ENCODE measurements at regions not wholly inside any gene's neighbourhood (a gene's known extent, or its start where the extent isn't known, plus 50 kb on each side); places are given as distances from the start of the nearest gene placed in this dataset.

DNA sequence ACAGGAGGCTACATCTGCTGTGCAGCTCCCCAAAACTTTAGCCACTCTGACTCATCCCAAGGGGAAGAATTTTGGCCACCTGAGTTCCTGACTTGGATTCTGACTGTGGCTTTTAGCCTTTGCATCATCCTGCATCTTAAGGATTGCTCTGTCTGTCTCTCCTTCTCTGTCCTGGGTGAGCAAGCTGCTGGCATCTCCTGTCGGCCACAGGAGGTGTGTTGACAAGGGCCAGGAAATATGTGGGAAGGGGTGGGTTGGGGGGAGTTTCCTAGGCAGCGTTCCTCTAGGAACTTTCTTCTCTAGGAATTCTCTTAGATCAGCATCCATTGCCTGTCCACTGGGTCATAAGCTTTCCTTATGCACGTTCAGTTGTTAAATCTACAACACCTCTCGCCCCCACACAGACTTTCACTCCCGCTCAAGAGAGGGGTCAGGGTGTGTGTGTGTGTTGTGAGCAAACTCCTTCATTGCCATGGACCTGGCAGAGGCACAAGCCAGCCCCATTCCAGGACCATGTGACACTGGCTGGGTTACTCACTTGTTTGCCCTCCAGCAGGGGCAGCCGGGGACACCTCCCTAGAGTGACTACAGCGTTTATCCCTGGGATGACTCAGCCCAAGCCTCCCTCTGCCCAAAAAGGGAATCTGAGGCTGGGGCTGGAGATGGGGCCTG, 145.0 kb upstream of the DUSP10 start (continued):
- TF ChIP-seq, protein P1, sequence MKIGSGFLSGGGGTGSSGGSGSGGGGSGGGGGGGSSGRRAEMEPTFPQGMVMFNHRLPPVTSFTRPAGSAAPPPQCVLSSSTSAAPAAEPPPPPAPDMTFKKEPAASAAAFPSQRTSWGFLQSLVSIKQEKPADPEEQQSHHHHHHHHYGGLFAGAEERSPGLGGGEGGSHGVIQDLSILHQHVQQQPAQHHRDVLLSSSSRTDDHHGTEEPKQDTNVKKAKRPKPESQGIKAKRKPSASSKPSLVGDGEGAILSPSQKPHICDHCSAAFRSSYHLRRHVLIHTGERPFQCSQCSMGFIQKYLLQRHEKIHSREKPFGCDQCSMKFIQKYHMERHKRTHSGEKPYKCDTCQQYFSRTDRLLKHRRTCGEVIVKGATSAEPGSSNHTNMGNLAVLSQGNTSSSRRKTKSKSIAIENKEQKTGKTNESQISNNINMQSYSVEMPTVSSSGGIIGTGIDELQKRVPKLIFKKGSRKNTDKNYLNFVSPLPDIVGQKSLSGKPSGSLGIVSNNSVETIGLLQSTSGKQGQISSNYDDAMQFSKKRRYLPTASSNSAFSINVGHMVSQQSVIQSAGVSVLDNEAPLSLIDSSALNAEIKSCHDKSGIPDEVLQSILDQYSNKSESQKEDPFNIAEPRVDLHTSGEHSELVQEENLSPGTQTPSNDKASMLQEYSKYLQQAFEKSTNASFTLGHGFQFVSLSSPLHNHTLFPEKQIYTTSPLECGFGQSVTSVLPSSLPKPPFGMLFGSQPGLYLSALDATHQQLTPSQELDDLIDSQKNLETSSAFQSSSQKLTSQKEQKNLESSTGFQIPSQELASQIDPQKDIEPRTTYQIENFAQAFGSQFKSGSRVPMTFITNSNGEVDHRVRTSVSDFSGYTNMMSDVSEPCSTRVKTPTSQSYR (CRISPR knock-in tag; IDR thresholded peaks at IDR 0.05), result no peak
- TF ChIP-seq SMAD3 (CRISPR knock-in tag; IDR thresholded peaks at IDR 0.05; ENCODE audit: borderline replicate concordance) (no peak), CREM (CRISPR knock-in tag; IDR thresholded peaks at IDR 0.05) (no peak), ZSCAN18 (CRISPR knock-in tag; IDR thresholded peaks at IDR 0.05) (no peak), MYBL2 (CRISPR knock-in tag; IDR thresholded peaks at IDR 0.05) (no peak)

- H3K9me3 Mint-ChIP-seq, result peaks cover 4% of the 10 kb centered on the region; the same call in 1 of the 2 replicates
- ATAC-seq, result no peak
- no peaks in the 10 kb centered on the region for H3K36me3 Mint-ChIP-seq
- H3K27ac Mint-ChIP-seq, result no peak overlapping the region
- no peak overlapping the region for H3K4me3 Mint-ChIP-seq
- H3K4me1 Mint-ChIP-seq, result peaks cover 10% of the 10 kb centered on the region
- POLR2A ChIA-PET, result no interaction called here
- no peaks in the 10 kb centered on the region for H3K27me3 Mint-ChIP-seq (ENCODE audit: low read depth)
- DNase-seq (ENCODE audit: low spot score), result no peak
- CTCF ChIA-PET, result interaction anchor here (1.1 kb wide), 1 partner anchor 11 kb away, joined by 3 read pairs; no protein-coding TSS in a partner anchor
- TF ChIP-seq NR1H2 (CRISPR knock-in tag; IDR thresholded peaks at IDR 0.05) (no peak), MYBL2 (CRISPR knock-in tag; IDR thresholded peaks at IDR 0.05) (no peak), FOXP1 (CRISPR knock-in tag; IDR thresholded peaks at IDR 0.05; ENCODE audit: borderline replicate concordance) (no peak), PREB (CRISPR knock-in tag; IDR thresholded peaks at IDR 0.05; ENCODE audit: borderline replicate concordance) (no peak), TP53 (CRISPR knock-in tag; IDR thresholded peaks at IDR 0.05) (no peak), NFATC4 (CRISPR knock-in tag; IDR thresholded peaks at IDR 0.05) (no peak), ZNF219 (CRISPR knock-in tag; IDR thresholded peaks at IDR 0.05; ENCODE audit: borderline replicate concordance) (no peak), ZMAT4 (CRISPR knock-in tag; IDR thresholded peaks at IDR 0.05) (no peak), ZNF317 (CRISPR knock-in tag; IDR thresholded peaks at IDR 0.05; ENCODE audit: borderline replicate concordance, low read depth) (no peak), AFF4 (CRISPR knock-in tag; IDR thresholded peaks at IDR 0.05; ENCODE audit: borderline replicate concordance) (no peak), E2F4 (CRISPR knock-in tag; IDR thresholded peaks at IDR 0.05; ENCODE audit: borderline replicate concordance, low read depth) (no peak), ZNF671 (CRISPR knock-in tag; IDR thresholded peaks at IDR 0.05) (no peak), OVOL2 (CRISPR knock-in tag; IDR thresholded peaks at IDR 0.05; ENCODE audit: borderline replicate concordance) (no peak), FOXK1 (CRISPR knock-in tag; IDR thresholded peaks at IDR 0.05) (no peak), FOXP4 (CRISPR knock-in tag; IDR thresholded peaks at IDR 0.05) (no peak)
- TF ChIP-seq, protein P1 (CRISPR knock-in tag; IDR thresholded peaks at IDR 0.05), result no peak
Observed at GRCh38 chr1:221886311-221886710, 144.4 kb upstream of the DUSP10 start.

Measured in WTC11 (cell line).